IMR-90 (cell line): ENCODE measurements at regions not wholly inside any gene's neighbourhood (a gene's known extent, or its start where the extent isn't known, plus 50 kb on each side); places are given as distances from the start of the nearest gene placed in this dataset.

Experiments
- ATAC-seq: fragments of 200-7000 bp; cut with Tn5 transposase; 2 replicates; pipeline ENCODE4 v1.9.1; 2020; ENCODE audit warnings: low read depth, mild to moderate bottlenecking, moderate library complexity
- BruUV-seq: library from RNA; stranded (reverse); fragments of 400-500 nt; replicated peaks from 2 replicates; lab custom pipeline; 2021; lab: Mats Ljungman, UMichigan
- CTCF ChIA-PET: fragments of 300-600 bp; formaldehyde crosslinking; extraction: SDS; loops from one replicate; lab custom pipeline; 2021; ENCODE audit warnings: antibody characterized with exemption; lab: Yijun Ruan, JAX
- POLR2A ChIA-PET: fragments of 300-600 bp; sonication (Branson Sonifier 250); formaldehyde crosslinking; loops from one replicate; lab custom pipeline; 2022; ENCODE audit warnings: antibody characterized with exemption; ENCODE audit not compliant: unreplicated experiment; lab: Charles Lee
- DNase-seq: peaks from one replicate; pipeline ENCODE4 v3.0.0; 2013
- H2AFZ ChIP-seq: replicated peaks from 2 replicates; pipeline ENCODE3; 2013; ENCODE audit warnings: low read length, mild to moderate bottlenecking; ENCODE audit not compliant: poor library complexity
- H2AK5ac ChIP-seq: 2 replicates; pipeline ENCODE4 v1.6.1; 2013; ENCODE audit warnings: low read depth, low read length, inconsistent platforms
- H2AK9ac ChIP-seq: replicated peaks from 2 replicates; pipeline ENCODE3; 2013; ENCODE audit warnings: mild to moderate bottlenecking, low read depth, low read length, moderate library complexity; ENCODE audit not compliant: poor library complexity
- H2BK120ac ChIP-seq: 2 replicates; pipeline ENCODE4 v1.6.1; 2013; ENCODE audit warnings: low read depth, low read length, inconsistent platforms
- H2BK15ac ChIP-seq: 3 replicates; pipeline ENCODE4 v1.6.1; 2013; ENCODE audit warnings: low read depth, low read length, inconsistent platforms
- H2BK20ac ChIP-seq: 2 replicates; pipeline ENCODE4 v1.6.1; 2013; ENCODE audit warnings: low read depth, mild to moderate bottlenecking, inconsistent platforms, low read length, moderate library complexity
- H2BK5ac ChIP-seq: 2 replicates; pipeline ENCODE4 v1.6.1; 2013; ENCODE audit warnings: mild to moderate bottlenecking, low read depth, low read length, inconsistent platforms; ENCODE audit not compliant: poor library complexity, severe bottlenecking
- H3K14ac ChIP-seq: replicated peaks from 2 replicates; pipeline ENCODE4 v1.6.1; 2013; ENCODE audit warnings: low read depth, low read length, inconsistent platforms
- H3K18ac ChIP-seq: 2 replicates; pipeline ENCODE4 v1.6.1; 2013; ENCODE audit warnings: low read depth, low read length, control low read depth
- H3K23ac ChIP-seq: 2 replicates; pipeline ENCODE4 v1.6.1; 2013; ENCODE audit warnings: low read depth, low read length, inconsistent platforms
- H3K27ac ChIP-seq: 2 replicates; pipeline ENCODE4 v1.5.1; 2013; ENCODE audit warnings: mild to moderate bottlenecking, control low read depth, low read length; ENCODE audit not compliant: insufficient read depth
- H3K27me3 ChIP-seq: 2 replicates; pipeline ENCODE4 v1.6.1; 2013; ENCODE audit warnings: low read length; ENCODE audit not compliant: control insufficient read depth, insufficient read depth
- H3K36me3 ChIP-seq: 2 replicates; pipeline ENCODE4 v1.6.1; 2013; ENCODE audit warnings: low read length, mixed read lengths; ENCODE audit not compliant: control insufficient read depth, insufficient read depth
- H3K4ac ChIP-seq: 2 replicates; pipeline ENCODE4 v1.6.1; 2013; ENCODE audit warnings: low read depth, low read length, inconsistent platforms
- H3K4me1 ChIP-seq: 2 replicates; pipeline ENCODE4 v1.6.1; 2013; ENCODE audit warnings: low read length, mixed read lengths; ENCODE audit not compliant: control insufficient read depth, insufficient read depth
- H3K4me2 ChIP-seq: 2 replicates; pipeline ENCODE4 v1.6.1; 2013; ENCODE audit warnings: low read depth, mild to moderate bottlenecking, control low read depth, low read length, moderate library complexity
- H3K4me3 ChIP-seq: 2 replicates; pipeline ENCODE4 v1.5.1; 2013; ENCODE audit warnings: low read depth, mild to moderate bottlenecking, control low read depth, low read length, moderate library complexity; ENCODE audit not compliant: insufficient read depth
- H3K56ac ChIP-seq: 2 replicates; pipeline ENCODE4 v1.6.1; 2013; ENCODE audit warnings: low read length, inconsistent platforms; ENCODE audit not compliant: insufficient read depth; ENCODE audit errors: extremely low read depth
- H3K79me1 ChIP-seq, 2 experiments: 2 replicates each; pipeline ENCODE4 v1.6.1; 2013; ENCODE audit warnings: low read length in 2 of 2, inconsistent platforms in 1 of 2, low read depth in 1 of 2
- H3K9ac ChIP-seq: 2 replicates; pipeline ENCODE4 v1.6.1; 2013; ENCODE audit warnings: low read depth, low read length, control low read depth
- H3K9me1 ChIP-seq: 2 replicates; pipeline ENCODE4 v1.6.1; 2013; ENCODE audit warnings: low read length, inconsistent platforms; ENCODE audit not compliant: insufficient read depth
- H3K9me3 ChIP-seq: 2 replicates; pipeline ENCODE4 v1.6.1; 2013; ENCODE audit warnings: low read length; ENCODE audit not compliant: control insufficient read depth, insufficient read depth
- H4K20me1 ChIP-seq: 2 replicates; pipeline ENCODE4 v1.6.1; 2013; ENCODE audit warnings: low read length, inconsistent platforms; ENCODE audit not compliant: insufficient read depth
- H4K5ac ChIP-seq: 2 replicates; pipeline ENCODE4 v1.6.1; 2013; ENCODE audit warnings: mild to moderate bottlenecking, low read depth, low read length, control low read depth
- H4K8ac ChIP-seq, 2 experiments: 2 replicates each; pipeline ENCODE4 v1.6.1; 2013; ENCODE audit warnings: low read depth in 2 of 2, low read length in 2 of 2, control low read depth in 1 of 2, inconsistent platforms in 1 of 2
- H4K91ac ChIP-seq: 2 replicates; pipeline ENCODE4 v1.6.1; 2013; ENCODE audit warnings: low read depth, low read length, inconsistent platforms; ENCODE audit not compliant: insufficient read depth
- CEBPB ChIP-seq: IDR thresholded peaks from 2 replicates; pipeline ENCODE4 v1.6.1; 2012; ENCODE audit warnings: low read depth, low read length, improper control_type of control experiment
- CHD1 ChIP-seq: IDR thresholded peaks from 2 replicates; pipeline ENCODE4 v1.6.1; 2012; ENCODE audit warnings: low read depth, low read length, improper control_type of control experiment
- MXI1 ChIP-seq: IDR thresholded peaks from 2 replicates; pipeline ENCODE4 v1.6.1; 2012; ENCODE audit warnings: low read depth, mild to moderate bottlenecking, low read length, moderate library complexity, borderline replicate concordance
- USF2 ChIP-seq: fragments of 150-350 bp; IDR thresholded peaks from 2 replicates; pipeline ENCODE4 v1.6.1; 2017; ENCODE audit warnings: mild to moderate bottlenecking, antibody characterized with exemption, low read length, low read depth
- WGBS, 2 experiments: methylation state at CpG; one replicate each; pipeline versions ENCODE4 v1.1.5 to v1.1.7; 2013; ENCODE audit warnings: missing lambda C conversion rate in 2 of 2; ENCODE audit not compliant: insufficient read length in 1 of 2; ENCODE audit errors: extremely low coverage in 2 of 2; 5-methylcytosine and 5-hydroxymethylcytosine counted together
- dilution Hi-C: fragments of 300-500 bp; cut with HindIII; formaldehyde crosslinking; loops from one replicate; pipeline ENCODE4 v1.14.3; 2018; ENCODE audit warnings: low sequenced_read_pairs; ENCODE audit not compliant: unreplicated experiment
- in situ Hi-C: fragments of 300-500 bp; cut with MboI; formaldehyde crosslinking; loops from 3 replicates; pipeline ENCODE4 v1.14.3; 2019; ENCODE audit warnings: low sequenced_read_pairs, inconsistent platforms, mixed read lengths
- intact Hi-C: fragments of 100-400 bp; cut with micrococcal nuclease; formaldehyde crosslinking; loops from 2 replicates; pipeline ENCODE4 v1.10.0; 2022

GRCh38 chr4:32684160-32684559 lies 1964.0 kb downstream of the PCDH7 start:
- Histone ChIP-seq H4K20me1 (no peaks in the 10 kb centered on the region), H3K9me1 (no peaks in the 10 kb centered on the region), H3K23ac (no peak overlapping the region), H4K5ac (no peak overlapping the region), H4K91ac (no peak overlapping the region), H3K27ac (no peak overlapping the region), H2BK5ac (no peak overlapping the region), H2AFZ (no peak overlapping the region), H3K9ac (no peak overlapping the region), H2AK9ac (no peak overlapping the region), H3K36me3 (no peaks in the 10 kb centered on the region), H3K4me2 (no peak overlapping the region), H3K79me1 (no peaks in the 10 kb centered on the region), H3K18ac (no peak overlapping the region), H3K4me3 (no peak overlapping the region), H3K56ac (no peak overlapping the region), H2AK5ac (no peak overlapping the region), H3K27me3 (no peaks in the 10 kb centered on the region), H3K4me1 (no peaks in the 10 kb centered on the region), H2BK20ac (no peak overlapping the region), H2BK15ac (no peak overlapping the region), H4K8ac (no peak overlapping the region), H3K4ac (no peak overlapping the region), H2BK120ac (no peak overlapping the region), H3K9me3 (peaks cover 4% of the 10 kb centered on the region), H3K14ac (no peak overlapping the region)
- intact Hi-C loops (no loop called here), in situ Hi-C loops (no loop called here), dilution Hi-C loops (no loop called here)
- CTCF ChIA-PET: no interaction called here
- POLR2A ChIA-PET: no interaction called here
- WGBS, 2 experiments: no CpG with 5 or more reads among the region's 1 CpG
- BruUV-seq: no TSS peak
- ATAC-seq (no peak), DNase-seq (no peak)
- no peak for TF ChIP-seq MXI1
- TF ChIP-seq USF2: no peak
- TF ChIP-seq CEBPB: no peak
- TF ChIP-seq CHD1: no peak
